Common myeloid progenitor, CD34-positive (primary cell): ENCODE measurements at regions not wholly inside any gene's neighbourhood (a gene's known extent, or its start where the extent isn't known, plus 50 kb on each side); places are given as distances from the start of the nearest gene placed in this dataset.

Experiments used
- CTCF ChIA-PET: fragments of 350-600 bp; sonication (Branson Sonifier 250); formaldehyde crosslinking; loops from one replicate; lab custom pipeline; 2021; ENCODE audit warnings: antibody characterized with exemption; lab: Charles Lee
- POLR2A ChIA-PET: fragments of 350-600 bp; sonication (Branson Sonifier 250); formaldehyde crosslinking; loops from one replicate; lab custom pipeline; 2021; ENCODE audit warnings: antibody characterized with exemption; lab: Charles Lee
- DNase-seq, 3 donors: peaks; one replicate each; pipeline versions ENCODE4 v3.0.0 to v3.0.0-alpha.2; 2013
- H3K27ac ChIP-seq, 2 experiments: 1 replicate in 1 of 2; 2 replicates in 1 of 2; pipeline ENCODE4 v1.7.0; 2013; ENCODE audit warnings: inconsistent platforms in 2 of 2, low read length in 2 of 2, mild to moderate bottlenecking in 2 of 2, low read depth in 1 of 2, moderate library complexity in 1 of 2; ENCODE audit not compliant: severe bottlenecking in 2 of 2, insufficient read depth in 1 of 2, poor library complexity in 1 of 2
- H3K27me3 ChIP-seq, 5 experiments: replicated peaks in 2 of 5; 1 replicate in 3 of 5; 2 replicates in 2 of 5; pipeline versions ENCODE4 v1.6.1 to v1.7.0; 2013; ENCODE audit warnings: low read length in 4 of 5, mild to moderate bottlenecking in 2 of 5, moderate library complexity in 2 of 5, inconsistent platforms in 1 of 5; ENCODE audit not compliant: insufficient read depth in 5 of 5, control insufficient read depth in 4 of 5
- H3K36me3 ChIP-seq, 4 experiments: 1 replicate in 2 of 4; 2 replicates in 2 of 4; pipeline versions ENCODE4 v1.6.1 to v1.7.0; 2013; ENCODE audit warnings: low read length in 3 of 4, control low read depth in 1 of 4, mild to moderate bottlenecking in 1 of 4; ENCODE audit not compliant: control insufficient read depth in 4 of 4, insufficient read depth in 4 of 4
- H3K4me1 ChIP-seq, 4 experiments: 1 replicate in 3 of 4; 2 replicates in 1 of 4; pipeline versions ENCODE4 v1.6.1 to v1.7.1; 2013; ENCODE audit warnings: low read length in 3 of 4, mild to moderate bottlenecking in 3 of 4, control low read depth in 1 of 4, inconsistent platforms in 1 of 4, moderate library complexity in 1 of 4; ENCODE audit not compliant: control insufficient read depth in 4 of 4, insufficient read depth in 4 of 4; ENCODE audit errors: control extremely low read depth in 1 of 4
- H3K4me3 ChIP-seq, 7 experiments: 1 replicate in 4 of 7; 2 replicates in 3 of 7; pipeline versions ENCODE4 v1.5.1 to v1.7.0; 2013; ENCODE audit warnings: mild to moderate bottlenecking in 7 of 7, low read length in 6 of 7, moderate library complexity in 6 of 7, inconsistent platforms in 2 of 7, low read depth in 2 of 7, control low read depth in 1 of 7; ENCODE audit not compliant: insufficient read depth in 4 of 7, control insufficient read depth in 1 of 7; ENCODE audit errors: extremely low read depth in 1 of 7
- H3K9me3 ChIP-seq, 5 experiments: 1 replicate in 4 of 5; 2 replicates in 1 of 5; pipeline versions ENCODE4 v1.6.1 to v1.7.1; 2013; ENCODE audit warnings: low read length in 4 of 5, mild to moderate bottlenecking in 2 of 5, inconsistent platforms in 1 of 5, low read depth in 1 of 5, moderate library complexity in 1 of 5; ENCODE audit not compliant: control insufficient read depth in 4 of 5, insufficient read depth in 2 of 5; ENCODE audit errors: control extremely low read depth in 1 of 5
- WGBS: methylation state at CpG from one replicate; pipeline ENCODE4 v1.1.5; 2013; ENCODE audit not compliant: insufficient coverage; 5-methylcytosine and 5-hydroxymethylcytosine counted together

GRCh38 chr13:84237143-84237542 lies 354.9 kb upstream of the SLITRK1 start:
- H3K36me3 ChIP-seq: no peaks in the 10 kb centered on the region
- ChIA-PET POLR2A (no interaction called here), CTCF (no interaction called here)
- peak overlapping the region in 1 of 7 experiments; percentile 45 for H3K4me3 ChIP-seq
- H3K9me3 ChIP-seq: peaks cover 0 to 3% (median 0%) of the 10 kb centered on the region in 5 experiments
- peak in 2 of 3 donors; percentile 30 to 42 for DNase-seq
- no peaks in the 10 kb centered on the region for H3K27me3 ChIP-seq
- peaks cover 0 to 7% (median 3%) of the 10 kb centered on the region in 4 experiments for H3K4me1 ChIP-seq
- 9% methylated on average over 3 of the region's 3 CpGs for WGBS
- H3K27ac ChIP-seq: peak overlapping the region; percentile 11 to 37

- H3K27me3 ChIP-seq: no peaks in the 10 kb centered on the region
- ChIA-PET CTCF (no interaction called here), POLR2A (no interaction called here)
Observed at GRCh38 chr13:84234416-84234815, 352.1 kb upstream of the SLITRK1 start.

GRCh38 chr13:84230568-84230967 lies 348.3 kb upstream of the SLITRK1 start:
- H3K36me3 ChIP-seq: no peaks in the 10 kb centered on the region
- H3K27ac ChIP-seq: no peak overlapping the region
- POLR2A ChIA-PET: no interaction called here
- WGBS: no CpG with 5 or more reads among the region's 1 CpG
- no peaks in the 10 kb centered on the region for H3K27me3 ChIP-seq
- no peak for DNase-seq
- CTCF ChIA-PET: no interaction called here
- H3K4me3 ChIP-seq: no peak overlapping the region
- peaks cover 0 to 2% (median 0%) of the 10 kb centered on the region in 4 experiments for H3K4me1 ChIP-seq
- no peaks in the 10 kb centered on the region for H3K9me3 ChIP-seq

More at GRCh38 chr13:84234416-84234815, 352.1 kb upstream of the SLITRK1 start:
- H3K9me3 ChIP-seq: no peaks in the 10 kb centered on the region
- H3K27ac ChIP-seq: no peak overlapping the region
- peaks cover 0 to 7% (median 3%) of the 10 kb centered on the region in 4 experiments for H3K4me1 ChIP-seq
- H3K4me3 ChIP-seq: no peak overlapping the region
- no peaks in the 10 kb centered on the region for H3K36me3 ChIP-seq
- peak in 2 of 3 donors; percentile 1 to 3 for DNase-seq

- WGBS: 100% methylated on average over 1 of the region's 2 CpGs
- ChIA-PET POLR2A (no interaction called here), CTCF (no interaction called here)
- Histone ChIP-seq H3K9me3 (no peaks in the 10 kb centered on the region), H3K27me3 (no peaks in the 10 kb centered on the region), H3K4me1 (no peaks in the 10 kb centered on the region), H3K27ac (no peak overlapping the region), H3K4me3 (no peak overlapping the region), H3K36me3 (no peaks in the 10 kb centered on the region)
- no peak for DNase-seq
Observed at GRCh38 chr13:84211048-84211447, 328.8 kb upstream of the SLITRK1 start.

- Histone ChIP-seq H3K4me1 (no peaks in the 10 kb centered on the region), H3K4me3 (no peak overlapping the region), H3K9me3 (peaks cover 0 to 3% (median 0%) of the 10 kb centered on the region in 5 experiments), H3K27me3 (no peaks in the 10 kb centered on the region), H3K36me3 (no peaks in the 10 kb centered on the region), H3K27ac (no peak overlapping the region)
- DNase-seq: no peak
- WGBS: 100% methylated on average over 6 of the region's 7 CpGs
- ChIA-PET POLR2A (no interaction called here), CTCF (no interaction called here)
Observed at GRCh38 chr13:84208246-84208910, 326.1 kb upstream of the SLITRK1 start.

GRCh38 chr13:84207509-84207908 lies 325.2 kb upstream of the SLITRK1 start:
- Histone ChIP-seq H3K27me3 (no peaks in the 10 kb centered on the region), H3K36me3 (no peaks in the 10 kb centered on the region), H3K4me1 (no peaks in the 10 kb centered on the region), H3K9me3 (peaks cover 0 to 3% (median 0%) of the 10 kb centered on the region in 5 experiments), H3K4me3 (no peak overlapping the region), H3K27ac (no peak overlapping the region)
- 100% methylated on average over 1 of the region's 2 CpGs for WGBS
- ChIA-PET CTCF (no interaction called here), POLR2A (no interaction called here)
- DNase-seq: no peak

- H3K27ac ChIP-seq: no peak overlapping the region
- no peaks in the 10 kb centered on the region for H3K36me3 ChIP-seq
- no peak overlapping the region for H3K4me3 ChIP-seq
- ChIA-PET POLR2A (no interaction called here), CTCF (no interaction called here)
- peaks cover 0 to 4% (median 0%) of the 10 kb centered on the region in 5 experiments for H3K9me3 ChIP-seq
- no CpG with 5 or more reads among the region's 4 CpGs for WGBS
- no peak for DNase-seq
- H3K27me3 ChIP-seq: no peaks in the 10 kb centered on the region
- no peaks in the 10 kb centered on the region for H3K4me1 ChIP-seq
Observed at GRCh38 chr13:84200971-84201370, 318.7 kb upstream of the SLITRK1 start.
